GM23338 (cell line): ENCODE measurements at regions not wholly inside any gene's neighbourhood (a gene's known extent, or its start where the extent isn't known, plus 50 kb on each side); places are given as distances from the start of the nearest gene placed in this dataset.
A peak's percentile ranks its signal among the peaks of the same experiment; 100 is the strongest.

Experiments
- ATAC-seq: fragments of 200-7000 bp; cut with Tn5 transposase; 3 replicates; pipeline ENCODE4 v1.9.1; 2020
- DNase-seq: peaks from one replicate; pipeline ENCODE4 v3.0.0-alpha.2; 2015; ENCODE audit warnings: low spot score
- H2AFZ ChIP-seq: fragments of 200-600 bp; sonication (generic); 2 replicates; pipeline ENCODE4 v1.8.0; 2016; ENCODE audit warnings: antibody characterized with exemption, mild to moderate bottlenecking, moderate library complexity
- H3F3A ChIP-seq: fragments of 200-600 bp; sonication (generic); replicated peaks from 2 replicates; pipeline ENCODE4 v1.8.0; 2017; ENCODE audit warnings: antibody characterized with exemption, mixed run types, low read depth
- H3K27ac ChIP-seq: fragments of 200-600 bp; sonication (generic); 2 replicates; pipeline ENCODE4 v1.6.1; 2016; ENCODE audit warnings: low read depth
- H3K27me3 ChIP-seq: fragments of 200-600 bp; sonication (generic); 2 replicates; pipeline ENCODE4 v1.8.0; 2016; ENCODE audit warnings: mild to moderate bottlenecking, mixed run types, moderate library complexity; ENCODE audit not compliant: insufficient read depth
- H3K36me3 ChIP-seq: fragments of 200-600 bp; sonication (generic); 2 replicates; pipeline ENCODE4 v1.8.0; 2016; ENCODE audit warnings: mild to moderate bottlenecking; ENCODE audit not compliant: insufficient read depth
- H3K4me1 ChIP-seq: fragments of 200-600 bp; sonication (generic); 2 replicates; pipeline ENCODE4 v1.8.0; 2016; ENCODE audit warnings: mild to moderate bottlenecking, moderate library complexity; ENCODE audit not compliant: insufficient read depth
- H3K4me2 ChIP-seq: fragments of 200-600 bp; sonication (generic); 2 replicates; pipeline ENCODE4 v1.7.1; 2017; ENCODE audit warnings: mixed run types
- H3K4me3 ChIP-seq: fragments of 200-600 bp; sonication (generic); 2 replicates; pipeline ENCODE4 v1.6.1; 2016; ENCODE audit warnings: mixed run types
- H3K79me2 ChIP-seq: fragments of 200-600 bp; sonication (generic); replicated peaks from 2 replicates; pipeline ENCODE4 v1.8.0; 2017; ENCODE audit warnings: mild to moderate bottlenecking; ENCODE audit not compliant: insufficient read depth
- H3K9me2 ChIP-seq: fragments of 200-600 bp; sonication (generic); 2 replicates; pipeline ENCODE4 v1.8.0; 2017; ENCODE audit not compliant: insufficient read depth
- H4K20me1 ChIP-seq: fragments of 200-600 bp; sonication (generic); replicated peaks from 2 replicates; pipeline ENCODE4 v1.8.0; 2017; ENCODE audit warnings: mild to moderate bottlenecking; ENCODE audit not compliant: insufficient read depth
- H3K27ac Mint-ChIP-seq: 2 replicates; pipeline ENCODE4 v1.8.0; 2020; ENCODE audit warnings: inconsistent platforms, mild to moderate bottlenecking, moderate library complexity, mixed read lengths
- H3K27me3 Mint-ChIP-seq: 3 replicates; pipeline ENCODE4 v1.8.0; 2022; ENCODE audit warnings: low read depth, mild to moderate bottlenecking, moderate library complexity, mixed read lengths, inconsistent platforms; ENCODE audit not compliant: insufficient read depth, poor library complexity
- H3K36me3 Mint-ChIP-seq: 3 replicates; pipeline ENCODE4 v1.8.0; 2021; ENCODE audit warnings: low read depth, mild to moderate bottlenecking, inconsistent platforms, moderate library complexity, mixed read lengths
- H3K4me1 Mint-ChIP-seq: 3 replicates; pipeline ENCODE4 v1.8.0; 2020; ENCODE audit warnings: mild to moderate bottlenecking, inconsistent platforms, mixed read lengths
- H3K4me3 Mint-ChIP-seq: 3 replicates; pipeline ENCODE4 v1.8.0; 2021; ENCODE audit warnings: moderate library complexity, mild to moderate bottlenecking, inconsistent platforms, mixed read lengths
- H3K9me3 Mint-ChIP-seq: 3 replicates; pipeline ENCODE4 v1.8.0; 2020; ENCODE audit warnings: moderate library complexity, mild to moderate bottlenecking, inconsistent platforms, mixed read lengths
- CTCF ChIP-seq, 2 experiments: fragments of 200-600 bp in 1 of 2; sonication (generic) in 1 of 2; conservative IDR thresholded peaks; 2 replicates each; pipeline versions ENCODE4 v1.5.1 to v1.6.1; 2016 to 2017; ENCODE audit warnings: antibody characterized with exemption in 2 of 2, low read depth in 2 of 2, mild to moderate bottlenecking in 2 of 2, moderate library complexity in 1 of 2
- ZNF462 ChIP-seq: fragments of 250-450 bp; sonication (Bioruptor Pico); IDR thresholded peaks from 2 replicates; pipeline ENCODE4 v1.5.0; 2020; ENCODE audit warnings: mild to moderate bottlenecking, moderate library complexity

- no peak overlapping the region for H3K4me3 ChIP-seq
These were observed 343.4 kb downstream of the MATN1 start for GRCh38 chr1:30379684-30380624.

More at GRCh38 chr1:30379684-30380624, 343.4 kb downstream of the MATN1 start:
- no peaks in the 10 kb centered on the region for H3K79me2 ChIP-seq
- H3K36me3 Mint-ChIP-seq, result no peaks in the 10 kb centered on the region
- no peak overlapping the region for H3K4me2 ChIP-seq
- H3K27ac Mint-ChIP-seq, result no peak overlapping the region
- H3F3A ChIP-seq, result no peaks in the 10 kb centered on the region
- no peak overlapping the region for H3K27ac ChIP-seq
- H3K27me3 ChIP-seq, result no peaks in the 10 kb centered on the region
- H3K9me3 Mint-ChIP-seq, result no peaks in the 10 kb centered on the region
- 0 out of 2 replicates have a peak overlapping the region, but pooled peaks have one; percentile 28 for H2AFZ ChIP-seq
- ATAC-seq (peak; percentile 89), DNase-seq (peak; percentile 92)
- H3K4me1 ChIP-seq, result no peaks in the 10 kb centered on the region
- peaks cover 3% of the 10 kb centered on the region; the same call in 2 of the 3 replicates for H3K4me1 Mint-ChIP-seq
- peaks cover 3% of the 10 kb centered on the region for H3K27me3 Mint-ChIP-seq
- no peaks in the 10 kb centered on the region for H3K36me3 ChIP-seq
- H3K9me2 ChIP-seq, result no peaks in the 10 kb centered on the region
- no peak overlapping the region for H3K4me3 Mint-ChIP-seq
- no peaks in the 10 kb centered on the region for H4K20me1 ChIP-seq
- TF ChIP-seq CTCF (conservative IDR thresholded peaks at IDR 0.05; ENCODE audit: low read depth in 2 of 2) (peak; percentile 78 to 93), ZNF462 (CRISPR knock-in tag) (no peak)
